Caco-2 (cell line): ENCODE measurements at regions not wholly inside any gene's neighbourhood (a gene's known extent, or its start where the extent isn't known, plus 50 kb on each side); places are given as distances from the start of the nearest gene placed in this dataset.
A peak's percentile ranks its signal among the peaks of the same experiment; 100 is the strongest.

Experiments
- BruUV-seq: library from RNA; stranded (reverse); fragments of 400-500 nt; replicated peaks from 2 replicates; lab custom pipeline; 2021; lab: Mats Ljungman, UMichigan
- CTCF ChIA-PET: fragments of 300-600 bp; sonication (Branson Sonifier 250); formaldehyde crosslinking; loops from one replicate; lab custom pipeline; 2022; ENCODE audit warnings: antibody characterized with exemption; lab: Charles Lee
- POLR2A ChIA-PET: fragments of 300-600 bp; sonication (Branson Sonifier 250); formaldehyde crosslinking; loops from one replicate; lab custom pipeline; 2022; ENCODE audit warnings: antibody characterized with exemption; lab: Charles Lee
- DNase-seq, 2 experiments: peaks; one replicate each; pipeline versions ENCODE4 v3.0.0 to v3.0.0-alpha.2; 2020 to 2022
- H3K27me3 ChIP-seq: replicated peaks from 2 replicates; pipeline ENCODE4 v1.6.0; 2011; ENCODE audit warnings: low read length; ENCODE audit not compliant: control insufficient read depth, insufficient read depth
- H3K36me3 ChIP-seq: 2 replicates; pipeline ENCODE4 v1.5.1; 2011; ENCODE audit warnings: low read length; ENCODE audit not compliant: control insufficient read depth, insufficient read depth
- H3K4me1 ChIP-seq: fragments of 250-450 bp; sonication (Bioruptor Pico); 2 replicates; pipeline ENCODE4 v1.5.1; 2020; ENCODE audit warnings: mild to moderate bottlenecking
- H3K4me3 ChIP-seq: 2 replicates; pipeline ENCODE4 v1.5.1; 2011; ENCODE audit warnings: low read depth, mild to moderate bottlenecking, control low read depth, low read length
- H3K9me3 ChIP-seq: fragments of 250-450 bp; sonication (Bioruptor Pico); 2 replicates; pipeline ENCODE4 v1.5.1; 2020; ENCODE audit warnings: mild to moderate bottlenecking, moderate library complexity
- H3K27ac Mint-ChIP-seq: one replicate; pipeline ENCODE4 v1.8.0; 2022; ENCODE audit warnings: mixed read lengths; ENCODE audit not compliant: unreplicated experiment
- H3K27me3 Mint-ChIP-seq: one replicate; pipeline ENCODE4 v1.8.0; 2022; ENCODE audit warnings: mixed read lengths; ENCODE audit not compliant: insufficient read depth, unreplicated experiment
- H3K36me3 Mint-ChIP-seq: one replicate; pipeline ENCODE4 v1.8.0; 2022; ENCODE audit warnings: mild to moderate bottlenecking, mixed read lengths; ENCODE audit not compliant: insufficient read depth, unreplicated experiment
- H3K4me1 Mint-ChIP-seq: one replicate; pipeline ENCODE4 v1.8.0; 2022; ENCODE audit warnings: low read depth, mixed read lengths; ENCODE audit not compliant: unreplicated experiment
- H3K4me3 Mint-ChIP-seq: one replicate; pipeline ENCODE4 v1.8.0; 2022; ENCODE audit warnings: mild to moderate bottlenecking, moderate library complexity, mixed read lengths; ENCODE audit not compliant: unreplicated experiment
- H3K9me3 Mint-ChIP-seq: one replicate; pipeline ENCODE4 v1.8.0; 2022; ENCODE audit warnings: mixed read lengths; ENCODE audit not compliant: unreplicated experiment
- intact Hi-C: fragments of 100-400 bp; cut with micrococcal nuclease; formaldehyde crosslinking; loops from one replicate; pipeline ENCODE4 v1.10.0; 2022; ENCODE audit not compliant: unreplicated experiment
- TF ChIP-seq, protein P1 (sequence below), 2 experiments: fragments of 200-600 bp in 1 of 2; IDR thresholded peaks; 1 replicate in 1 of 2; 2 replicates in 1 of 2; pipeline versions ENCODE4 v1.5.1 to v1.8.0; 2011 to 2022; ENCODE audit warnings: antibody characterized with exemption in 1 of 2, control low read depth in 1 of 2, inconsistent platforms in 1 of 2, low read depth in 1 of 2, low read length in 1 of 2, mild to moderate bottlenecking in 1 of 2, moderate library complexity in 1 of 2; ENCODE audit not compliant: insufficient read depth in 1 of 2, severe bottlenecking in 1 of 2, unreplicated experiment in 1 of 2

DNA sequence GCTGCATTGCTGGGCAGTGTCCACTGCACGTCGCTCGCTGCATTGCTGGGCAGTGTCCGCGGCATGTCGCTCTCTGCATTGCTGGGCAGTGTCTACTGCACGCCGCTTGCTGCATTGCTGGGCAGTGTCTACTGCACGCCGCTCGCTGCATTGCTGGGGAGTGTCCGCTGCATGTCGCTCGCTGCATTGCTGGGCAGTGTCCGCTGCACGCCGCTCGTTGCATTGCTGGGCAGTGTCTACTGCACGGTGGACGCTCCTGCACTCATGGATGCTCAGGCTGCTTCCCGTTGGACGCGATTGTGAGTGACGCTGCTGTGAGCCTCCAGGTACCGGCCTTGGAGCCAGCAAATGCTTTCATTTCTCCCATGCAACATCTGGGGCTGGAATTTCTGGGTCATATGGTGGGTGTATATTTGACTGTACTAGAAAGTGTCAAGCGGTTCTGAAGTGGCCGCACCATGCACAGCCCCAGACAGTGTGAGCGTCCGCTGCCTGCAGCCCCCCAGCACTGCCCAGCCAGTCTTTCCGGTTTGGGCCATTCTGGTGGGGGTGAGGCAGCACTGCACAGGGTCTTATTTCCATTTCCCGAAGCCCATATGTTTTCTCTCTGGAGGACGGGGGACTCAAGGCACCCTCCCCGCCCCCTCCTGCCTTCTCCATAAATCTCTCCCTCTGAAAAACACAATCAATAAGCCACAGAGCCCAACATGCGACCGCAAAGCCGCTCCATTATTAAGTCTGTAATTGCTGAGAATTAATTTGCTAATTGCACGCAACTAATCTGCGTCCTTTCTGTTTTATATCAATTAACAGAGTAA is 97.4 kb downstream of the YTHDF1 start:
- H3K27ac Mint-ChIP-seq = no peak overlapping the region
- no peaks in the 10 kb centered on the region for H3K9me3 Mint-ChIP-seq
- H3K27me3 Mint-ChIP-seq = peaks cover 62% of the 10 kb centered on the region
- DNase-seq = peak in 1 of 2 experiments; percentile 40
- H3K4me1 Mint-ChIP-seq = no peaks in the 10 kb centered on the region
- no peak overlapping the region for H3K4me3 Mint-ChIP-seq
- POLR2A ChIA-PET = no interaction called here
- Histone ChIP-seq H3K9me3 (peaks cover 7% of the 10 kb centered on the region; the same call in 1 of the 2 replicates), H3K36me3 (no peaks in the 10 kb centered on the region), H3K4me1 (no peaks in the 10 kb centered on the region), H3K27me3 (peaks cover 5% of the 10 kb centered on the region), H3K4me3 (no peak overlapping the region)
- CTCF ChIA-PET = no interaction called here
- TF ChIP-seq, protein P1, sequence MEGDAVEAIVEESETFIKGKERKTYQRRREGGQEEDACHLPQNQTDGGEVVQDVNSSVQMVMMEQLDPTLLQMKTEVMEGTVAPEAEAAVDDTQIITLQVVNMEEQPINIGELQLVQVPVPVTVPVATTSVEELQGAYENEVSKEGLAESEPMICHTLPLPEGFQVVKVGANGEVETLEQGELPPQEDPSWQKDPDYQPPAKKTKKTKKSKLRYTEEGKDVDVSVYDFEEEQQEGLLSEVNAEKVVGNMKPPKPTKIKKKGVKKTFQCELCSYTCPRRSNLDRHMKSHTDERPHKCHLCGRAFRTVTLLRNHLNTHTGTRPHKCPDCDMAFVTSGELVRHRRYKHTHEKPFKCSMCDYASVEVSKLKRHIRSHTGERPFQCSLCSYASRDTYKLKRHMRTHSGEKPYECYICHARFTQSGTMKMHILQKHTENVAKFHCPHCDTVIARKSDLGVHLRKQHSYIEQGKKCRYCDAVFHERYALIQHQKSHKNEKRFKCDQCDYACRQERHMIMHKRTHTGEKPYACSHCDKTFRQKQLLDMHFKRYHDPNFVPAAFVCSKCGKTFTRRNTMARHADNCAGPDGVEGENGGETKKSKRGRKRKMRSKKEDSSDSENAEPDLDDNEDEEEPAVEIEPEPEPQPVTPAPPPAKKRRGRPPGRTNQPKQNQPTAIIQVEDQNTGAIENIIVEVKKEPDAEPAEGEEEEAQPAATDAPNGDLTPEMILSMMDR (IDR thresholded peaks at IDR 0.05; ENCODE audit: insufficient read depth in 1 of 2, low read depth in 1 of 2, low read length in 1 of 2, severe bottlenecking in 1 of 2, unreplicated experiment in 1 of 2) = no peak
- BruUV-seq = no TSS peak
- intact Hi-C loops = loop anchor here (5.0 kb wide), 1 partner anchor 54 kb away; no protein-coding TSS in a partner anchor
- no peaks in the 10 kb centered on the region for H3K36me3 Mint-ChIP-seq

DNA sequence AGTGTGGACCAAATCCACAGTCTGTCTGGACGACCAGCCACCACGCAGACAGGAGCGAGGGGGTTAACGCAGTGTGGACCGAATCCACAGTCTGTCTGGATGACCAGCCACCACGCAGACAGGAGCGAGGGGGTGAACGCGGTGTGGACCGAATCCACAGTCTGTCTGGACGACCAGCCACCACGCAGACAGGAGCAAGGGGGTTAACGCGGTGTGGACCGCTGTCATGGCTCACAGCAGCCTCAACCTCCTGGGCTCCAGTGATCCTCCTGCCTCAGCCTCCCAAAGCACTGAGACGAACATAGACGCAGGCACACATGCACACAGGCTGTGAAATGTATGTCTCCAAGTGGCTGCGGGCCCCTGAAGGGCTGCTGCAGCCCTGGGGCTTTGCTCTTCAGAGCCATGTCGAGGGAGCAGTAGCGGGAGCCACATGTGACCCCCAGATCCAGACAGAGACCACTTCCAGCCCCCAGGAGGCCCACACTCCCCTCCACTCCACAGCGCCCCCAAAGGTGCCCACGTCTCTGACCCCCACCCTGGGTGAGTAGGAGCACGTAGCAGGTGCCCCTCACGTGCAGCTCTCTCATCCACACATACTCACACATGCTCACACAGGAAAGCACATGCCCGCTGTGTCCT is 98.1 kb downstream of the YTHDF1 start:
- Histone ChIP-seq H3K4me1 (no peaks in the 10 kb centered on the region), H3K36me3 (no peaks in the 10 kb centered on the region), H3K4me3 (no peak overlapping the region), H3K27me3 (peaks cover 5% of the 10 kb centered on the region), H3K9me3 (peaks cover 9% of the 10 kb centered on the region)
- peaks cover 65% of the 10 kb centered on the region for H3K27me3 Mint-ChIP-seq
- no peaks in the 10 kb centered on the region for H3K9me3 Mint-ChIP-seq
- ChIA-PET CTCF (no interaction called here), POLR2A (no interaction called here)
- no TSS peak for BruUV-seq
- no peak overlapping the region for H3K4me3 Mint-ChIP-seq
- intact Hi-C loops = loop anchor here (5.0 kb wide), 1 partner anchor 55 kb away; no protein-coding TSS in a partner anchor
- H3K4me1 Mint-ChIP-seq = no peaks in the 10 kb centered on the region
- DNase-seq = peak in 1 of 2 experiments; percentile 30
- no peak overlapping the region for H3K27ac Mint-ChIP-seq
- H3K36me3 Mint-ChIP-seq = no peaks in the 10 kb centered on the region
- TF ChIP-seq, protein P1 (IDR thresholded peaks at IDR 0.05; ENCODE audit: insufficient read depth in 1 of 2, low read depth in 1 of 2, low read length in 1 of 2, severe bottlenecking in 1 of 2, unreplicated experiment in 1 of 2) = no peak

DNA sequence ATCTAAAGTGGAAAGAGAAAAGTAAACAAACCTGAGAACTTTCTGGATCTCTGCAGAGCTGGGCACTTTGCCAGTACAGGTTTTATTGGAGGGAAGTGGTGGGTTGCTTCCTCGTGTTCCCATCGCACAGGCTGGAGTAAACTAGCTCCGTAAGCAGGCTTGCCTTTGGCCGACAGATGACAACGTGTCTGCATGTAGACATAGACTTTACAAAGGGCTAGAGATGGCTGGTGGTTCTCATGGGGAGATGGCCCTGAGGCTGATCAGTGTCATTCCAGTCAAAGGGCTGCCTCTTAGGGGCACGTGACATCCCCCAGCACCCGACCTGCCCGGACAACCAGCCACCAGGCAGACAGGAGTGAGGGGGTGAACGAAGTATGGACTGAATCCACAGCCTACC is 98.8 kb downstream of the YTHDF1 start:
- Histone ChIP-seq H3K4me3 (no peak overlapping the region), H3K36me3 (no peaks in the 10 kb centered on the region), H3K27me3 (peaks cover 4% of the 10 kb centered on the region), H3K9me3 (peaks cover 15% of the 10 kb centered on the region), H3K4me1 (no peaks in the 10 kb centered on the region)
- ChIA-PET CTCF (no interaction called here), POLR2A (no interaction called here)
- no TSS peak for BruUV-seq
- intact Hi-C loops = loop anchor here (5.0 kb wide), 1 partner anchor 55 kb away; no protein-coding TSS in a partner anchor
- no peak overlapping the region for H3K27ac Mint-ChIP-seq
- TF ChIP-seq, protein P1 (IDR thresholded peaks at IDR 0.05; ENCODE audit: insufficient read depth in 1 of 2, low read depth in 1 of 2, low read length in 1 of 2, severe bottlenecking in 1 of 2, unreplicated experiment in 1 of 2) = no peak
- no peak overlapping the region for H3K4me3 Mint-ChIP-seq
- H3K4me1 Mint-ChIP-seq = no peaks in the 10 kb centered on the region
- peak in 1 of 2 experiments; percentile 37 for DNase-seq
- H3K27me3 Mint-ChIP-seq = peaks cover 59% of the 10 kb centered on the region
- H3K9me3 Mint-ChIP-seq = peaks cover 2% of the 10 kb centered on the region
- H3K36me3 Mint-ChIP-seq = no peaks in the 10 kb centered on the region
